AG09319 (cell line): ENCODE measurements at regions not wholly inside any gene's neighbourhood (a gene's known extent, or its start where the extent isn't known, plus 50 kb on each side); places are given as distances from the start of the nearest gene placed in this dataset.

Source experiments
- DNase-seq: peaks from one replicate; pipeline ENCODE4 v3.0.0-alpha.2; 2010; ENCODE audit warnings: low read depth; ENCODE audit errors: extremely low read depth
- TF ChIP-seq, protein P1 (sequence below): IDR thresholded peaks from 2 replicates; pipeline ENCODE4 v1.5.1; 2011; ENCODE audit warnings: low read depth, mild to moderate bottlenecking, inconsistent platforms, low read length, moderate library complexity

DNA sequence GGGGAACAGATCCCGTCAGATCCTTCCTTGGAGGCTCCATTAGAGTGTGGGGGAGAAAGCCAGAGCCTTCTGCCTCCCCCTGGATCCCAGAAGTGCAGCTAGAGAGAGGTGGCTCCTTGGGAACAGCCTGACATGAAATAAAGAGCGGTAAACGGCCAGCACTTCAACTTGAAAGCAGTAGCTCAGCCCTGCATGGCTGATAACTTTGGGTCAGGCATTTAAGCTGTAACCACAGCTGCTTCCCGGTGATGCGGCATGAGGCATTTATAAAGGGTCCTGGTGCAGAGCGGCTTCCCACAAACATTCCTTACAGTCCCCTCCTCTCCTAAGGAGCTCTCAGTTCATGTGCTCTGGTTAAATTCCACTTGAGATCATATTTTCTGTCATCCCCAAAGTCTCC lies 960.3 kb downstream of the VRK1 start:
- no peak for DNase-seq
- TF ChIP-seq, protein P1, sequence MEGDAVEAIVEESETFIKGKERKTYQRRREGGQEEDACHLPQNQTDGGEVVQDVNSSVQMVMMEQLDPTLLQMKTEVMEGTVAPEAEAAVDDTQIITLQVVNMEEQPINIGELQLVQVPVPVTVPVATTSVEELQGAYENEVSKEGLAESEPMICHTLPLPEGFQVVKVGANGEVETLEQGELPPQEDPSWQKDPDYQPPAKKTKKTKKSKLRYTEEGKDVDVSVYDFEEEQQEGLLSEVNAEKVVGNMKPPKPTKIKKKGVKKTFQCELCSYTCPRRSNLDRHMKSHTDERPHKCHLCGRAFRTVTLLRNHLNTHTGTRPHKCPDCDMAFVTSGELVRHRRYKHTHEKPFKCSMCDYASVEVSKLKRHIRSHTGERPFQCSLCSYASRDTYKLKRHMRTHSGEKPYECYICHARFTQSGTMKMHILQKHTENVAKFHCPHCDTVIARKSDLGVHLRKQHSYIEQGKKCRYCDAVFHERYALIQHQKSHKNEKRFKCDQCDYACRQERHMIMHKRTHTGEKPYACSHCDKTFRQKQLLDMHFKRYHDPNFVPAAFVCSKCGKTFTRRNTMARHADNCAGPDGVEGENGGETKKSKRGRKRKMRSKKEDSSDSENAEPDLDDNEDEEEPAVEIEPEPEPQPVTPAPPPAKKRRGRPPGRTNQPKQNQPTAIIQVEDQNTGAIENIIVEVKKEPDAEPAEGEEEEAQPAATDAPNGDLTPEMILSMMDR = no peak

DNA sequence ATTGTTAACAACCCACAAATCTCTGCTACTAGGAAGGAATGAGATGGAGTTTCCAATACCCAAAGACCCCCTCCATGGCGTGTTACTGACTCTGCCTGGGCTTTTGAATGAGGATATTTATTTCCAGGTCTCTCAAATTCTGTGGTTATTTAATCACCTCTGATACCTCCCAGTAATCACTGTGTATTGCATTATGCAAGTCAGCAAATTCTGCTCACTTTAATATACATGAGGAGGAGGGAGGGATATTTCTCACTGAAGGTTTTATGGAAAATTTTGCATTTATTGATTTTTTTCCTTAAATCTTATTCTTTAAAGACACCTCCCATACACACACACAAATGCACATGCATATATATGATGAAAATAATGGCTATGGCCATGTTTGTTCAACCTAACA lies 962.9 kb downstream of the VRK1 start:
- TF ChIP-seq, protein P1 = no peak
- DNase-seq = no peak

DNA sequence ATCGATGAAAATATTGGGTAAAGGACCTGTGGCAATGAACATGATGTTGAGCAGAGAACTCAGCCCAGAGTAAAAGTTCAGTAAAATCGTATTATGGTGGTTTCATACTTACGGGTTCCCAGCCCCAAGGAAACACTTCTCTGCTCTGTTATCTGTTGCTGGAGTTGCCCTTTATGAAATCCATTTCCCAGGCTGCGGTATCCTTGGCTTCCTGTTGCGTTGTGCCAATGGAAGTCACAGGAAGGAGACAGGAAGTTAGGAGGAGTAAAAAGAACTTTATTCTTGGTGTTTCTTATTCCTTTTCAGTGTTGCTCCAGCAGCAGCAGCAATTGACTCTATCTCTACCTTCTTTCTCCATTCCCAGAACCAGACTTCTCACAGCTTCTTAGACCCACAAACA lies 965.2 kb downstream of the VRK1 start:
- TF ChIP-seq, protein P1 = no peak
- DNase-seq = no peak

DNA sequence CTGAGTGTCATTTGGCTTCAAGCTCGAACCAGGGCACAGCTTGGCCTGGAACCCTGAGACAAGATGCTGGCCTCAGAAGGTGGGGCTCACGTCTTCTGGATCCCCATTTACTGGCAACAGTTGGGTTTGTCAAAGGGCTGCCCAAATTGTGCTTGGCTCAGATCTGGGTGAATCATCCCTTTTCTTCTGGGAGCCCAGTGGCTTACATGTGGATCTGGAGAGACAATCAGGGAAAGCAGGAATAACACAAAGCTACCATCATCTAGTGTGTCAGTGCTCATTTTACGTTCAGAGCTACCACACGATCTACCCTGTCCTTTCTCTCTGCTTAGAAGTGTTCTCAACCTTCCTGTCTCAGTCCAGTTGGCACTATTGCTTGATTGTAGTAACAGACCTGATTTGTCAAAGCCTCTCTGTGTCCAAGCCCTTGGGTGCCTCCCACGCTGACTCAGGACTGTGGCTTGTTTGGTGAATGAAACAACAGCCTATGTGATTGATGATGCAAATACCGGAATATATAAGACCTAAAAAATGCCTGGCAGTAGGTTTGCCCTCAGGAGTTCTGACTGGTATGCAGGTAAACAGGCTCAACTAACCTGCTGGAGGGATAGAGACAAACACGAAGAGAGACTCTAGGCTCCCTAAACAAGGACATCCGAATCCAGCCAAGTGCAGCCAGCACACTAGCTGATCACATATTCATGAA lies 974.3 kb downstream of the VRK1 start:
- TF ChIP-seq, protein P1 = no peak
- DNase-seq = no peak

DNA sequence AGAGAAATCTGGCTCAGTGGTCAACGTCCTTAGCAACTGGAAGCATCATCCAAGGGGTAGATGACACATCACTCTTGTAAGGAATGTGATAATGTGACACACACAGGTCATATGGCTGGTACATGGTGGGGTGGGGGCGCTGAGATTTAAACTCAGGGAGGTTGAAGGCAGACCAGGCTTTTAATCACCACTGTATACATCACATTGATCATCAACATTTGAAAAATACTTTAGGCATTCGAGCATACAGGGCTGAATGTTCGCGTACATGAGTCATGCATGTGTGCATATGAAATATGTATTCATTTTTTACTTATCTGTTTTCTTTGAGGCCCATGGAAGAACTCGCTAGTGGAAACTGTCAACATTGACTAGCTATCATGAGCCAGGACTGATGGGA lies 976.4 kb downstream of the VRK1 start:
- TF ChIP-seq, protein P1 = no peak
- no peak for DNase-seq

DNA sequence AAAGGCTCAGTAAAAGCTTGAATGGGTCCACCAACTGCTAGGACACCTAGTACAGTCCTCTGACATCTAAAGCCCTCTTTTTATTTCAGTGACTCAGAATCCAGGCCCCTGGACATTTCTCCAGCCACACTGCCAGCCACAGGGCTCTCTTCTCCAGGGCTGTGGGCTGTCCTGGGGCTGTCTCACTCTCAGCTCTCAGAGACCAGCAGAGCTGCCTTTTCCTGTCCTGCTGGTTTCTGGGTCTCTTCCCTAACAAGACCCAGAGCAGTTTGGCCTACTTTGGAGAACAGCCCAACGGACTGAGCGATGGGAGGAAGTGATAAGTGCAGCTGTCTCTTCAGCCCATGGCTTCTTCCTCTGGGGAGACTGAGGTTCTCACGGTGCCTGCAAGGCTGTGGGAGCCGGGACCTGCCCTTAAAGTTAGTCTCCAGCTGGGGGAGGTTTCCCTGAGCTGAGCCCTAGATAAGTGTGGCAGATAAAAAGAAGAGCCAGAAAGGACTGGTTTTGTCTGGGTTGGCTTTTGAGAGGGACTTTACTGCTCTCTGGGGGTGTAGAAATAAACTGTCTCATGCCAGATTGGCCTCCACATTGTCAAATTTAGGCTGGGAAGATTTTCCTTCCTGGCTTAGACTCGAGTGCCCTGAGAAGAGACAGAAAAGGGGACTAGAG lies 979.8 kb downstream of the VRK1 start:
- TF ChIP-seq, protein P1 = no peak
- DNase-seq = no peak

DNA sequence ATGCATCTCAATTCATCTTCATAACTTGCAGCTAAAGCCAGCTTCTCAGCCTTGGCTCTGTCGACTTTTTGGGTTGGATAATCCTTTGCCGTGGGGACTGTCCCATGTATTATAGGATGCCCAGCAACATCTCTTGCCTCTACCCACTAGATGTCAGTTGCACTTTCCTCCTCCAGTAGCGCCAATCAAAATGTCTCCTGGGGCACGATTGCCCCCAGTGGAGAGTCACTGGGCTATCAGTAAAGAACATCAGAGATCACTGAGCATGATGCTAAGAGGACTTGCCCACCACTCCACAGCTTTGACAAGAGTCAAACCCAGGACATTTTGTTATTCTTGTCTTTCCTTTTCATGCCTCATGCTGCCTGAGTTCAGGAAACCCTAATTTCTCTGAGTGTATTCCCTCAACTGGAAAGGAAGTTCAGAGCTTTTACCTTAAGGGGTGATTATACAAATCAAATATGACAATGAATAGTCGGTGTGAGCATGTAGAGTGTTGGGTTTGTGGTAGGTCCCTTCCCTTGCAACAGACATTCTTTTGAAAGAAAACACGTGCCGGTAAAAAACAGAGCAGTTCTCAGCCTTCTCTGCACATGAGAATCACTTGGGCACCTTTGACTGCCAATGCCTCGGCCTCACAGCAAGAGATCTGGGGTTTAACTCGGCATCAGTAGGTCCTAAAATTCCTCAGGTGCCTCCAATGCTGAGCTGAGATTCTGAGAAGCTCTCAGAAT lies 980.6 kb downstream of the VRK1 start:
- TF ChIP-seq, protein P1 = no peak
- no peak for DNase-seq
